Neural cell (in vitro differentiated cells): ENCODE measurements at regions not wholly inside any gene's neighbourhood (a gene's known extent, or its start where the extent isn't known, plus 50 kb on each side); places are given as distances from the start of the nearest gene placed in this dataset.

Experiments
- H2AFZ ChIP-seq: fragments of 200-600, 300-800 bp; sonication (generic), shearing (Covaris generic); 2 replicates; pipeline ENCODE4 v1.6.0; 2014; ENCODE audit warnings: low read depth, mild to moderate bottlenecking, antibody characterized with exemption, low read length, moderate library complexity
- H3F3A ChIP-seq: fragments of 200-600 bp; shearing (Covaris generic); 2 replicates; pipeline ENCODE4 v1.6.1; 2016; ENCODE audit warnings: mild to moderate bottlenecking, moderate library complexity, mixed read lengths, antibody characterized with exemption, low read length; ENCODE audit not compliant: insufficient read depth, poor library complexity, severe bottlenecking
- H3K27ac ChIP-seq: fragments of 200-600, 300-800 bp; sonication (generic), shearing (Covaris generic); 2 replicates; pipeline ENCODE4 v1.5.1; 2014; ENCODE audit warnings: mild to moderate bottlenecking, low read length, moderate library complexity
- H3K27me3 ChIP-seq: fragments of 300-800, 200-600 bp; sonication (generic), shearing (Covaris generic); 2 replicates; pipeline ENCODE4 v1.6.0; 2014; ENCODE audit warnings: mild to moderate bottlenecking, low read depth, low read length, moderate library complexity; ENCODE audit not compliant: insufficient read depth
- H3K36me3 ChIP-seq: fragments of 300-800, 200-600 bp; sonication (generic), shearing (Covaris generic); 2 replicates; pipeline ENCODE4 v1.5.1; 2014; ENCODE audit warnings: mild to moderate bottlenecking, antibody characterized with exemption, low read length, moderate library complexity; ENCODE audit not compliant: insufficient read depth
- H3K4me2 ChIP-seq: fragments of 300-800, 200-600 bp; sonication (generic), shearing (Covaris generic); 2 replicates; pipeline ENCODE4 v1.6.0; 2014; ENCODE audit warnings: mild to moderate bottlenecking, low read length
- H3K4me3 ChIP-seq: fragments of 300-800, 200-600 bp; sonication (generic), shearing (Covaris generic); 2 replicates; pipeline ENCODE4 v1.5.1; 2014; ENCODE audit warnings: mild to moderate bottlenecking, low read length, moderate library complexity
- H3K79me2 ChIP-seq: fragments of 200-600 bp; shearing (Covaris generic); replicated peaks from 2 replicates; pipeline ENCODE4 v1.6.0; 2014; ENCODE audit warnings: mild to moderate bottlenecking, low read length, moderate library complexity; ENCODE audit not compliant: insufficient read depth
- H3K9ac ChIP-seq: fragments of 300-800, 200-600 bp; sonication (generic), shearing (Covaris generic); 2 replicates; pipeline ENCODE4 v1.6.1; 2016; ENCODE audit warnings: mild to moderate bottlenecking, low read length, mixed read lengths
- H3K9me2 ChIP-seq: fragments of 200-600 bp; shearing (Covaris generic); 2 replicates; pipeline ENCODE4 v1.6.1; 2016; ENCODE audit warnings: mild to moderate bottlenecking, low read length, mixed read lengths; ENCODE audit not compliant: insufficient read depth
- H3K9me3 ChIP-seq: fragments of 200-600, 300-800 bp; sonication (generic), shearing (Covaris generic); 2 replicates; pipeline ENCODE4 v1.6.1; 2016; ENCODE audit warnings: mild to moderate bottlenecking, mixed run types, low read length, moderate library complexity, mixed read lengths
- H4K20me1 ChIP-seq: fragments of 200-600 bp; shearing (Covaris generic); 2 replicates; pipeline ENCODE4 v1.6.1; 2016; ENCODE audit warnings: mild to moderate bottlenecking, mixed run types; ENCODE audit not compliant: insufficient read depth
- EP300 ChIP-seq: fragments of 450-650 bp; conservative IDR thresholded peaks from 2 replicates; pipeline ENCODE4 v1.6.1; 2014; ENCODE audit warnings: antibody characterized with exemption, mild to moderate bottlenecking, moderate library complexity; ENCODE audit not compliant: poor library complexity, severe bottlenecking
- RAD21 ChIP-seq: fragments of 450-650 bp; conservative IDR thresholded peaks from 2 replicates; pipeline ENCODE4 v1.6.1; 2014; ENCODE audit warnings: antibody characterized with exemption, mild to moderate bottlenecking, moderate library complexity
- TF ChIP-seq, protein P1 (sequence below): fragments of 450-650 bp; IDR thresholded peaks from 2 replicates; pipeline ENCODE4 v1.5.1; 2014; ENCODE audit warnings: antibody characterized with exemption, mild to moderate bottlenecking, moderate library complexity; ENCODE audit not compliant: poor library complexity, severe bottlenecking
- TF ChIP-seq, protein P2 (sequence below): IDR thresholded peaks from 2 replicates; pipeline ENCODE4 v1.6.1; 2012; ENCODE audit warnings: borderline replicate concordance

DNA sequence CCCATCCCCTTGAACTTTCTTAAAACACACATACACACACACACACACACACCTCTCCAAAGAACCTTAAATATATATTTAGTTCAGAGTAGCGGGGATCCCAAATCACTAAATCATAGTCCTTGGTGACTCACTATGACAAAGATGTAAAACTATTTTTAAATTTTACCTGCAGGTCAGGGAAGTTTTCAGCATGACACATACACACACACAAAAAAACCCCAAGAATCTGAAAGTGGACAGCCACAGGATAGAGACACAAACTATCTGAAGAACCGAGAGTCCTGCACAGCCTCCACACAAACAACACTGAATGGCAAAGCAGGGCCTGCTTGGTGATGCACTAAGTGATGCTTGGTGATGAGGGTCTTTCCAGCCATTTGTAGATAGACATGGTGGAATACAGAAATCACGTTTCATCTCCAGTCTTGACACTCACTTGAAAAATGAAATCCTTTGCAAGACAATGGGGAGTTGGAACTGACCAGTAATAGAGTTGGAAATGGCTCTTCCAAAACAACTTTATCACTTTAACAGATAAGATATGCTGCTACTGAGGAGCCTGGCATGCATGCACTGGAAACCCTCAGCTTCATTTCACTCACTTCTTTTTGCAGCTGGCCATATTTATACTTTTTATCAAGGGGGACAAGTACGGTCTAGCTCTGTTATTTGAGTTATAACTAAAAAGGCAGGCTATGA is 307.3 kb downstream of the RAPGEF2 start:
- no peak overlapping the region for H2AFZ ChIP-seq

DNA sequence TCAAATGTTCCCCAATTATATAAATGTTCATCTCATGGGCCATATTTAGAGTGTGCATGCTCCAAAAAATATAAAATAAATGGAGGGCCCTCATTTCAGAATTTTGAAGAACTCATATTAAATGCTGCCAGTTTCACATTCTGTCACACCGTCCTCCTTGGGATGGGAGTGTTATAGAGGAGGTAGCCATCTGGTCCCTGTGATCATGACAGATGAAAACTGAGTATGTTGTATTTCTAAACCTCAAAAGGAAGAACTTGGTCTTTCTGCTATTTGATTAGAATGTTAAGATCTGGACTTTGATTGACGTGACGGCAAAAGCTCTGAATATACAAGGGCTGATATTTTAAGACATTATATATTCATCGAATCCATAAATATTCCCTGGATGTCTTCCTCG is 308.0 kb downstream of the RAPGEF2 start:
- Histone ChIP-seq H3K9me3 (no peaks in the 10 kb centered on the region), H3K27me3 (no peaks in the 10 kb centered on the region), H3K36me3 (no peaks in the 10 kb centered on the region), H3K9me2 (no peaks in the 10 kb centered on the region), H3K79me2 (no peaks in the 10 kb centered on the region), H4K20me1 (no peaks in the 10 kb centered on the region), H3K27ac (no peak overlapping the region), H3K4me3 (no peak overlapping the region), H3F3A (no peaks in the 10 kb centered on the region), H3K4me2 (no peak overlapping the region), H2AFZ (no peak overlapping the region), H3K9ac (no peak overlapping the region)
- TF ChIP-seq, protein P1, sequence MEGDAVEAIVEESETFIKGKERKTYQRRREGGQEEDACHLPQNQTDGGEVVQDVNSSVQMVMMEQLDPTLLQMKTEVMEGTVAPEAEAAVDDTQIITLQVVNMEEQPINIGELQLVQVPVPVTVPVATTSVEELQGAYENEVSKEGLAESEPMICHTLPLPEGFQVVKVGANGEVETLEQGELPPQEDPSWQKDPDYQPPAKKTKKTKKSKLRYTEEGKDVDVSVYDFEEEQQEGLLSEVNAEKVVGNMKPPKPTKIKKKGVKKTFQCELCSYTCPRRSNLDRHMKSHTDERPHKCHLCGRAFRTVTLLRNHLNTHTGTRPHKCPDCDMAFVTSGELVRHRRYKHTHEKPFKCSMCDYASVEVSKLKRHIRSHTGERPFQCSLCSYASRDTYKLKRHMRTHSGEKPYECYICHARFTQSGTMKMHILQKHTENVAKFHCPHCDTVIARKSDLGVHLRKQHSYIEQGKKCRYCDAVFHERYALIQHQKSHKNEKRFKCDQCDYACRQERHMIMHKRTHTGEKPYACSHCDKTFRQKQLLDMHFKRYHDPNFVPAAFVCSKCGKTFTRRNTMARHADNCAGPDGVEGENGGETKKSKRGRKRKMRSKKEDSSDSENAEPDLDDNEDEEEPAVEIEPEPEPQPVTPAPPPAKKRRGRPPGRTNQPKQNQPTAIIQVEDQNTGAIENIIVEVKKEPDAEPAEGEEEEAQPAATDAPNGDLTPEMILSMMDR = no peak
- TF ChIP-seq, protein P2, sequence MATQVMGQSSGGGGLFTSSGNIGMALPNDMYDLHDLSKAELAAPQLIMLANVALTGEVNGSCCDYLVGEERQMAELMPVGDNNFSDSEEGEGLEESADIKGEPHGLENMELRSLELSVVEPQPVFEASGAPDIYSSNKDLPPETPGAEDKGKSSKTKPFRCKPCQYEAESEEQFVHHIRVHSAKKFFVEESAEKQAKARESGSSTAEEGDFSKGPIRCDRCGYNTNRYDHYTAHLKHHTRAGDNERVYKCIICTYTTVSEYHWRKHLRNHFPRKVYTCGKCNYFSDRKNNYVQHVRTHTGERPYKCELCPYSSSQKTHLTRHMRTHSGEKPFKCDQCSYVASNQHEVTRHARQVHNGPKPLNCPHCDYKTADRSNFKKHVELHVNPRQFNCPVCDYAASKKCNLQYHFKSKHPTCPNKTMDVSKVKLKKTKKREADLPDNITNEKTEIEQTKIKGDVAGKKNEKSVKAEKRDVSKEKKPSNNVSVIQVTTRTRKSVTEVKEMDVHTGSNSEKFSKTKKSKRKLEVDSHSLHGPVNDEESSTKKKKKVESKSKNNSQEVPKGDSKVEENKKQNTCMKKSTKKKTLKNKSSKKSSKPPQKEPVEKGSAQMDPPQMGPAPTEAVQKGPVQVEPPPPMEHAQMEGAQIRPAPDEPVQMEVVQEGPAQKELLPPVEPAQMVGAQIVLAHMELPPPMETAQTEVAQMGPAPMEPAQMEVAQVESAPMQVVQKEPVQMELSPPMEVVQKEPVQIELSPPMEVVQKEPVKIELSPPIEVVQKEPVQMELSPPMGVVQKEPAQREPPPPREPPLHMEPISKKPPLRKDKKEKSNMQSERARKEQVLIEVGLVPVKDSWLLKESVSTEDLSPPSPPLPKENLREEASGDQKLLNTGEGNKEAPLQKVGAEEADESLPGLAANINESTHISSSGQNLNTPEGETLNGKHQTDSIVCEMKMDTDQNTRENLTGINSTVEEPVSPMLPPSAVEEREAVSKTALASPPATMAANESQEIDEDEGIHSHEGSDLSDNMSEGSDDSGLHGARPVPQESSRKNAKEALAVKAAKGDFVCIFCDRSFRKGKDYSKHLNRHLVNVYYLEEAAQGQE = no peak

More for the DNA sequence above, 307.3 kb downstream of the RAPGEF2 start:
- no peak overlapping the region for H3K27ac ChIP-seq
- H3K27me3 ChIP-seq = no peaks in the 10 kb centered on the region
- no peaks in the 10 kb centered on the region for H3K9me3 ChIP-seq
- TF ChIP-seq, protein P1 = no peak
- TF ChIP-seq EP300 (no peak), RAD21 (no peak)
- TF ChIP-seq, protein P2 = no peak
- no peaks in the 10 kb centered on the region for H4K20me1 ChIP-seq
- no peaks in the 10 kb centered on the region for H3K9me2 ChIP-seq
- H3K79me2 ChIP-seq = no peaks in the 10 kb centered on the region
- H3K4me2 ChIP-seq = no peak overlapping the region
- no peak overlapping the region for H3K9ac ChIP-seq
- H3F3A ChIP-seq = no peaks in the 10 kb centered on the region
- H3K4me3 ChIP-seq = no peak overlapping the region
- H3K36me3 ChIP-seq = no peaks in the 10 kb centered on the region
